ENCODE measurements at regions not wholly inside any gene's neighbourhood (a gene's known extent, or its start where the extent isn't known, plus 50 kb on each side); places are given as distances from the start of the nearest gene placed in this dataset.
"Not testable (repeated sequence)": the region's sequence is repeated elsewhere in the genome, so short reads cannot be mapped to it uniquely, and the experiment has no call there.

DNA sequence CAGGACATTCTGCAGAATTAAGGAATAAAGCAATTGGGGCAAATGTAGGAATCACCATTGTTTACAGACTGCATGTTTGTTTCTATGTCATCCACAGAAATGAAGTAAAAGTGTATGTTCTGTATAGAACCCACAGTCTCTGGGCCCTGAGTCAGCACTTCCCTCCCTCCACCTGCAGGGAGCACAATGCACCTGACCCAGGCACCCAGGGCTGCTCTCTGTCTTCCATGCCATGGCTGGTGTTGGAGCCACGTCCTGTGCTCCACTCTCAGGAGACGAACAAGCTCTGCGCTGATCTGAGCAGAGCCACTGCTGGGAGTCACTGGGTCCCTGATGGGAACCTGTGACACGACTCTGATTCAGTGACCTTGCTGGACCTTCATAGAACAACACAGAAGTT, 942.5 kb downstream of the TMEM121 start:
- not testable (repeated sequence) for DNase-seq

DNA sequence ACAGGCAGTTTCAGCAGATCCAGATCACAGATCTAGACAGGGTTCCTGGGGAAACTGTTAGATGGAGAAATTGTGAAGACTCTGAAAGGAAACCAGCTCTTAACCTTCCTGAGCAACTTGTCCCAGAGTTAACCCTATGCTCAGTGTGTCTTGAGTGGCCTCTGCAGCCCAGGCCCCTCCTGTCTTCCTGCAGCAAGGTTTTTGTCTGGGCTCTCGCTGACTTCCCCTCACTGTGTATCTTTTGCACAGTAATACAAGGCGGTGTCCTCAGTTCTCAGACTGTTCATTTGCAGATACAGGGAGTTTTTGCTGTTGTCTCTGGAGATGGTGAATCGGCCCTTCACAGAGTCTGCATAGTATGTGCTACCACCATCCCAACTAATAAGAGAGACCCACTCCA, 943.6 kb downstream of the TMEM121 start:
- DNase-seq: not testable (repeated sequence)

- not testable (repeated sequence) for DNase-seq
Observed at GRCh38 chr14:106474261-106475028, 948.1 kb downstream of the TMEM121 start.

- not testable (repeated sequence) for DNase-seq
Observed at GRCh38 chr14:106475214-106475613, 948.8 kb downstream of the TMEM121 start.

DNA sequence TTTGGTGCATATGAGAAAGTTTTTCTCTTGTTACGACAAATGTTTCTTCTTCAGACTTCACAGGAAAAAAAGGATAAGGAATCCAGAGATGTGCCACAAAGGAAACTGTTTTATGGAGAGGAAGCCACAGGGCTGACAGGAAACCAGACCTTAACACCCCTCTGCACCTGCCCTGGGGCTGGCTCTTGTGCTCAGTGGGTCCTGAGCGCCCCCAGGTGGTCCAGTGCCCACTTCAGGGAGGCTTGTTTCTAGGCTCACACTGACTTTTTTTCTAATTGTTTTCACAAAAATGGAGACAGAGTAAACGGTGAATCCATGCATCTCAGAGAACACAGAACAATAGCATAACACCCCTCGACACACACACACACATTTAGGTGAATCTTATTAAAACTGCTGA, 951.2 kb downstream of the TMEM121 start:
- DNase-seq: not testable (repeated sequence)

- DNase-seq: not testable (repeated sequence)
Observed at GRCh38 chr14:106480287-106480686, 953.9 kb downstream of the TMEM121 start.

DNA sequence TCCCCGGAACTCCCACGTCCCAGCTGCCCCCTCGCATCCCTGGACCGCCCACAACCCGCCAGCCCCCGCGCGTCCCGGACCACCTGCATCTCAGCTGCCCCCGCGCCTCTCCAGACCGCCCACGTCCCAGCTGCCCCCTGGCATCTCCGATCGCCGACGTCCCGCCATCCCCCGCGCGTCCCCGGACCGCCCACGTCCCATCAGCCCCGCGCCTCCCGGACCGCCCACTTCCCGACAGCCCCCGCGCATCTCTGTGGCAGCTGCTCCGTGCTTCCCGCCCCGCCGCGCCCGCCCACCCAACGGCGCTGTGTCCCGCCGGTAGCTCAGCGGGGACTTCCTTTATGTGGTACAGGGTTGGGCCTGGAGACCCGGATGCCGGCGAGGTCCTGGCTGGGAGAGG, 955.8 kb downstream of the TMEM121 start:
- DNase-seq: not testable (repeated sequence)

DNA sequence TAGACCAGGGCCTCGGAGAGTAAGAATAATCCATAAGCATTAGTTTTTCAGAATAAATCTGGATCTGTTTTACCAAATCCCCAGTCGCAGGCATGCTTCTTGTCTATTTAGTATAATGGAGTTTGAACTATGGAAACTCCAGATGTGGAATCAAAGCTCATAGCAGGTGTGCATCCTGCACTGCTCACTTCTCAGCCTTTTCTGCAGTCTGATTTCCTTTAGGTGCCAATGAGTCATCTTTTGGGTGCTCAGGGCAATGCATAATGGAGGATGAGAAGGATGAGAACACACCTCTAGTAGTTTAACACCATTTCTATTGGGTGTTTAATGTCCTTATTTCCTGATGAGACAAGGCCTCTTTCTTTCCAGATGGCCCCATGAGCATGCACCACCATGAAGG, 961.2 kb downstream of the TMEM121 start:
- no peak for DNase-seq

- no peak for DNase-seq
Observed at GRCh38 chr14:106488291-106488690, 961.9 kb downstream of the TMEM121 start.

DNA sequence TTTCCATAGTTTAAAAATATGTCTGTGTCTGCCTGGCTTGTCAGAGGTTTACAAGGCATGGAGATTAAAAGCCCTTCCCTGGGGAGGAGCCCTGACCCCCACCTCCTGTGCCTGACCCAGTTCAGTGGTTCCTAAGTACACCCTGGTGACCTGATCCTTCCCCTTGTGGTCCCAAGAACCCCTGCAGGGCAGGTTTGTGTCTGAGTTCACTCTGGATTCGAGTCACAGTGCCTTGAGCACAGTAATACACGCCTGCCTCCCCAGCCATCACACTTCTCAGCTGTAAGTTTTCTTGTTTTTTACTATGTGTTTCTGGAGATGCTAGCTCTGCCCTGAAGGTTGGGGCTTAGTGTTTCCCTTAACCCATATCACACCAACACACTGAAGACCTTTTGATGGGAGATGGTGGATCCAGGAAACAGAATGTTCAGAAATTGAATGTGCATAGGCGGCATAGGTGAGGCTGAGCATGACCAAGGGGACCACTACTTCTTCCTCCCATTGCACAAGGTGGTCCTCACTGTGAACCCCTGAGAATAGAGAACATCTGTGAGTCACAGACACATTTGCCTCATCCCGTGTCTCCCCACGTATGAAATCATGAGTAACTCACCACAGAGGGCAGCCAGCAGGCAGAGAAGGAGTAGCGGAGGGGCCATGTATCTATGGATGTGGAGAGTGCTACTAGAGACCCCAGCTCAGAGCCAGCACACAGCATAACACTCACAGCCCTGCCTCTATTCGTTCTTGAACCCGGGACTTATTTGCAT, 962.9 kb downstream of the TMEM121 start:
- no peak for DNase-seq

- no peak for DNase-seq
Observed at GRCh38 chr14:106490442-106490841, 964.1 kb downstream of the TMEM121 start.

DNA sequence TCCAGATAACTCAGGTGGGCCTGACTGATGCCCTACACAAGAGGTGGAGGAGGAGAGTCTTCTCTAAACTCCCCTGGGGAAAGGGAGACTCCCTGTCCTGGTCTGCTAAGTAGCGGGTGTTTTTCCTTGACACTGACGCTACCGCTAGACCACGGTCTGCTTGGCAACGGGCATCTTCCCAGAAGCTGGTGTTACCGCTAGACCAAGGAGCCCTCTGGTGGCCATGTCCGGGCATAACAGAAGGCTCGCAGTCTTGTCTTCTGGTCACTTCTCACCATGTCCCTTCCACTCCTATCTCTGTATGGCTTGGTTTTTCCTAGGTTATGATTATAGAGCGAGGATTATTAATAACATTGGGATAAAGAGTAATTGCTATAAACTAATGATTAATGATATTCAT, 965.5 kb downstream of the TMEM121 start:
- no peak for DNase-seq

- DNase-seq: no peak
Observed at GRCh38 chr14:106493962-106494823, 967.8 kb downstream of the TMEM121 start.

DNA sequence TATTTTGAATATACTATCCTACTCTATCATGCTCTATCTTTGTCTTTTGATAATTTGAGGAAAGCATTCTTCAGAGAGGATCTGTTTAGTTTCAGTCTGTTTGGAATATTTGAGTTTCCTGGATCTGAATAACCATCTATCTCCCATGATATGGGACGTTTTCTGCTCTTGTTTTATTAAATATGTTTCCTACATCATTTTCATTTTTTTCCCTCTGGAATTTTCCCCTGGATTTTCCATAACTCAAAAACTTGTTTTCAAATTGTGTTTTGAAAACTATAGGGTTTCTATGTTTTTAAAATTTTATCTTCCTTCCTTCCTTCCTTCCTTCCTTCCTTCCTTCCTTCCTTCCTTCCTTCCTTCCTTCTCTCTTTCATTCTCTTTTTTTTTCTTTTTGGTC, 974.2 kb downstream of the TMEM121 start:
- no peak for DNase-seq

- no peak for DNase-seq
Observed at GRCh38 chr14:106501898-106502297, 975.5 kb downstream of the TMEM121 start.

- DNase-seq: no peak
Observed at GRCh38 chr14:106505366-106505765, 979.0 kb downstream of the TMEM121 start.

- DNase-seq: no peak
Observed at GRCh38 chr14:106506881-106507305, 980.5 kb downstream of the TMEM121 start.

DNA sequence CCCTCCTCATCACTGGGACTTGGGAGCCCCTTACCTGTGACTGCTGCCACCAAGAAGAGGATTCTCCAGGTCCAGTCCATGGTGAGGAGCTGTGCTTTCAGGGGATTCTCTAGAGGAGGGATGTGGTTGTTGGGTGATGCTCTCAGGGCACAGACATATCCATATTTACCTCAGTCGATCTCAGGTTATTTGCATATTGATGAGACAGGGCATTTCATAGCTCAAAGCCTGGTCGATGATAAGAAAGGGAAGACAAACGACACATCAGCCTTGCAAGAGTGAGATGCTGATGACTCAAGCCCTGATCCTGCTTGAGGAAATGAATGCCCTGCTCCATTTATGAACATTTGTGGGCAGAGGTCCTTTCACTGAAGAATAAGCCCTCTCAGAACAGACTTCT, 981.0 kb downstream of the TMEM121 start:
- no peak for DNase-seq

DNA sequence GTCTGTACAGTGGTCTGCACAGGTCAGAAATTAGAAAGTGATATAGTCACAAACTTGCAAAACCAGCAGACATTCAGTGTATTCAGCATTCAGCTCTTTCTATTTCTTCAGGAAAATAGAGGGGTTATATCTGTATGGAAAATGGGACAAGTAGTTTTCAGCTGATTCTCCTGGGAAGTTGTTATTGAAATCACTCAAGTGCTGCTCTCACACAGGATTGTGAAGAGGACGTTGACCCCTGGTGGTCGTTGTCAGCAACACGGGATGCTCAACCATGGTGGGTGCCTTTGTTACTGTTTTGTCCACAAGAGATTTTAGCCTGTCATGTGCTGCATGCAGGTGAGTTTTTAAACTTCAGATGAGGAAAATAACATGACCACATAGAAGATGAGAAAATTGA, 981.8 kb downstream of the TMEM121 start:
- no peak for DNase-seq

DNA sequence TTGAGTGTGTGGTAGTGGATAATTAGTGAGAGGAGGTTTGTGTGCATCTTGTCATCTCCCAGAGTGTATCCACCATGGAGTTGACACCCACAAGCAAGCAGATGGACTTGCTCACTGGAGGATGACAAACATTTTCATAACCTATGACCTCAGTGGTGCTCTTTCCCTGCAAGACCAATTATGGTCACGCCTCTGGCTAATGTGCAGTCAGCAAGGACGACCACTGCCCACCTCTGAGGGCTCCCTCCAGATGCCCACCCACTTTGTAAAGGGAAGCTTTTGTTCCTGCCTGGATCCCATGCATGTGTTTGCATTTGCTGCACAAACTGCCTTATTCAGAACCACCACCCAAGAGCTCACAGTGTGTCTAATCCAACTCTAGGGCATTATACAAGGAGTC, 982.8 kb downstream of the TMEM121 start:
- no peak for DNase-seq

DNA sequence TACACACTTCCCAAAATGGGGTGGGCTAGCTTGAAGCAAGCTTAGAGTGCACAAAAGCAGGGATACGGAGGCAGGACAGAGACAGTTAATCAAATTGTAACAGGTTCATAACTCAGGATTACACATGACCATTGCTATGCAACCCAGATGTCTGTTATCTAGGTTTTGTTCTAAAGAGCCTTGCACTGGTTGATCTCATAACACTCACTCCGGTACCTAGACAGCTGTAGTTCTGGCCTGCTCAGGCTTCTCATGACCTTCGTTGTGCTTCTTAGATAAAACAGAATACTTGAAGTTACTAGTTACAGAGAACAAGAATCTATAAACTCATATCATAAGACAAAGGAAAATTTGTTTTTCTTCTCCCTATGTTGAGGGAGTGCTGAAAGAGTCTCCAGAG, 983.4 kb downstream of the TMEM121 start:
- no peak for DNase-seq

DNA sequence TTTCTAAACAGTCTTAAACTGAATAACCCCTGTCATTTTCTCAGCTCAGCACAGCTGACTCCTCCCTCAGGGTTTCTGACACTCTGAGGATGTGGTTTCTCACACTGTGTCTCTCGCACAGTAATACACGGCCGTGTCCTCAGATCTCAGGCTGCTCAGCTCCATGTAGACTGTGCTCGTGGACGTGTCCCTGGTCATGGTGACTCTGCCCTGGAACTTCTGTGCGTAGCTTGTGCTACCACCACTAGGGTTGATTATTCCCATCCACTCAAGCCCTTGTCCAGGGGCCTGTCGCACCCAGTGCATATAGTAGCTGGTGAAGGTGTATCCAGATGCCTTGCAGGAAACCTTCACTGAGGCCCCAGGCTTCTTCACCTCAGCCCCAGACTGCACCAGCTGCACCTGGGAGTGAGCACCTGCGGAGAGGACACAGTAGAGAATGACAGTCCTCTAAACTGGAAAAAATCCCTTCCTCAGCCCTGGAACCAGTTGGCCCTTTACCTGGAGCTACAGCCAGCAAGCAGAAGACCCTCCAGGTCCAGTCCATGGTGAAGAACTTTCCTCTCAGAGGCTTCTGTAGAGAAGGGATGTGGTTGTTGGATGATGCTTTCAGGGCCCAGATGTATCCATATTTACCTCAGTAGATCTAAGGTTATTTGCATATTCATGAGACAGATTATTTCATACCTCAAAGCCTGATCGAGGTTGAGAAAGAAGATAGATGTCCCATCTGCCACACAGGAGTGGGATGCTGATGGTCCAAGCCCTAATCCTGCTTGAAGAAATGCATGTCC, 984.8 kb downstream of the TMEM121 start:
- DNase-seq: no peak

Measured in hippocampal formation (tissue), 2 donors.